OCI-LY7 (cell line): ENCODE measurements at regions not wholly inside any gene's neighbourhood (a gene's known extent, or its start where the extent isn't known, plus 50 kb on each side); places are given as distances from the start of the nearest gene placed in this dataset.

Experiments used
- EZH2phosphoT487 ChIP-seq: fragments of 200-600 bp; sonication (generic); IDR thresholded peaks from 2 replicates; pipeline ENCODE4 v1.6.1; 2018; ENCODE audit warnings: low read depth, borderline replicate concordance, mild to moderate bottlenecking, mixed run types, antibody characterized with exemption, low read length, moderate library complexity, mixed read lengths
- TF ChIP-seq, protein P1 (sequence below): fragments of 200-600 bp; sonication (generic); conservative IDR thresholded peaks from 2 replicates; pipeline ENCODE4 v1.5.1; 2014; ENCODE audit warnings: mild to moderate bottlenecking, antibody characterized with exemption, low read length, moderate library complexity, mixed read lengths

- TF ChIP-seq, protein P1, sequence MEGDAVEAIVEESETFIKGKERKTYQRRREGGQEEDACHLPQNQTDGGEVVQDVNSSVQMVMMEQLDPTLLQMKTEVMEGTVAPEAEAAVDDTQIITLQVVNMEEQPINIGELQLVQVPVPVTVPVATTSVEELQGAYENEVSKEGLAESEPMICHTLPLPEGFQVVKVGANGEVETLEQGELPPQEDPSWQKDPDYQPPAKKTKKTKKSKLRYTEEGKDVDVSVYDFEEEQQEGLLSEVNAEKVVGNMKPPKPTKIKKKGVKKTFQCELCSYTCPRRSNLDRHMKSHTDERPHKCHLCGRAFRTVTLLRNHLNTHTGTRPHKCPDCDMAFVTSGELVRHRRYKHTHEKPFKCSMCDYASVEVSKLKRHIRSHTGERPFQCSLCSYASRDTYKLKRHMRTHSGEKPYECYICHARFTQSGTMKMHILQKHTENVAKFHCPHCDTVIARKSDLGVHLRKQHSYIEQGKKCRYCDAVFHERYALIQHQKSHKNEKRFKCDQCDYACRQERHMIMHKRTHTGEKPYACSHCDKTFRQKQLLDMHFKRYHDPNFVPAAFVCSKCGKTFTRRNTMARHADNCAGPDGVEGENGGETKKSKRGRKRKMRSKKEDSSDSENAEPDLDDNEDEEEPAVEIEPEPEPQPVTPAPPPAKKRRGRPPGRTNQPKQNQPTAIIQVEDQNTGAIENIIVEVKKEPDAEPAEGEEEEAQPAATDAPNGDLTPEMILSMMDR, result no peak
- TF ChIP-seq EZH2phosphoT487, result no peak
Observed at GRCh38 chr4:60400593-60400992, 799.5 kb upstream of the ADGRL3 start.
